Esophagus muscularis mucosa (tissue), 4 donors: ENCODE measurements at regions not wholly inside any gene's neighbourhood (a gene's known extent, or its start where the extent isn't known, plus 50 kb on each side); places are given as distances from the start of the nearest gene placed in this dataset.
"Not testable (repeated sequence)": the region's sequence is repeated elsewhere in the genome, so short reads cannot be mapped to it uniquely, and the experiment has no call there.

Experiments used
- DNase-seq: peaks from one replicate; pipeline ENCODE4 v3.0.0-alpha.2; 2017; ENCODE audit errors: extremely low spot score
- H3K27ac ChIP-seq, 4 donors: fragments of 200-600 bp; sonication (generic); replicated peaks in 1 of 4; 1 replicate in 3 of 4; 2 replicates in 1 of 4; pipeline ENCODE4 v1.5.1; 2016 to 2019; ENCODE audit warnings: mild to moderate bottlenecking in 1 of 4
- H3K27me3 ChIP-seq, 4 donors: fragments of 200-600 bp; sonication (generic); one replicate each; pipeline versions ENCODE4 v1.5.1 to v1.6.0; 2016 to 2019
- H3K36me3 ChIP-seq, 4 donors: fragments of 200-600 bp; sonication (generic); one replicate each; pipeline ENCODE4 v1.5.1; 2016 to 2019
- H3K4me1 ChIP-seq, 4 donors: fragments of 200-600 bp; sonication (generic); one replicate each; pipeline ENCODE4 v1.5.1; 2016 to 2019
- H3K4me3 ChIP-seq, 4 donors: fragments of 200-600 bp; sonication (generic); 1 replicate in 2 of 4; 2 replicates in 2 of 4; pipeline ENCODE4 v1.5.1; 2016 to 2019; ENCODE audit warnings: mild to moderate bottlenecking in 4 of 4, moderate library complexity in 1 of 4
- H3K9me3 ChIP-seq, 4 donors: fragments of 200-600 bp; sonication (generic); 1 replicate in 3 of 4; 2 replicates in 1 of 4; pipeline ENCODE4 v1.5.1; 2016 to 2019
- EP300 ChIP-seq: sonication (generic); formaldehyde crosslinking; IDR thresholded peaks from one replicate; pipeline ENCODE4 v1.6.1; 2017; ENCODE audit warnings: antibody characterized with exemption
- POLR2A ChIP-seq: fragments of 450-650 bp; IDR thresholded peaks from one replicate; pipeline ENCODE4 v1.6.1; 2017; ENCODE audit warnings: antibody characterized with exemption, moderate library complexity, mild to moderate bottlenecking, low read depth
- POLR2AphosphoS5 ChIP-seq, 2 donors: sonication (generic); formaldehyde crosslinking; IDR thresholded peaks; one replicate each; pipeline ENCODE4 v1.6.1; 2017; ENCODE audit warnings: antibody characterized with exemption in 2 of 2
- WGBS: methylation state at CpG from one replicate; pipeline ENCODE4 v1.1.5; 2018; 5-methylcytosine and 5-hydroxymethylcytosine counted together
- intact Hi-C: fragments of 100-400 bp; cut with DNase I; formaldehyde crosslinking; loops from one replicate; pipeline ENCODE4 v1.15.1; 2023
- TF ChIP-seq, protein P1 (sequence below), 3 experiments: fragments of 200-600 bp in 2 of 3; fragments of 450-650 bp in 1 of 3; sonication (generic) in 2 of 3; IDR thresholded peaks; one replicate each; pipeline ENCODE4 v1.5.1; 2017 to 2019; ENCODE audit warnings: antibody characterized with exemption in 3 of 3, mild to moderate bottlenecking in 2 of 3, moderate library complexity in 1 of 3

DNA sequence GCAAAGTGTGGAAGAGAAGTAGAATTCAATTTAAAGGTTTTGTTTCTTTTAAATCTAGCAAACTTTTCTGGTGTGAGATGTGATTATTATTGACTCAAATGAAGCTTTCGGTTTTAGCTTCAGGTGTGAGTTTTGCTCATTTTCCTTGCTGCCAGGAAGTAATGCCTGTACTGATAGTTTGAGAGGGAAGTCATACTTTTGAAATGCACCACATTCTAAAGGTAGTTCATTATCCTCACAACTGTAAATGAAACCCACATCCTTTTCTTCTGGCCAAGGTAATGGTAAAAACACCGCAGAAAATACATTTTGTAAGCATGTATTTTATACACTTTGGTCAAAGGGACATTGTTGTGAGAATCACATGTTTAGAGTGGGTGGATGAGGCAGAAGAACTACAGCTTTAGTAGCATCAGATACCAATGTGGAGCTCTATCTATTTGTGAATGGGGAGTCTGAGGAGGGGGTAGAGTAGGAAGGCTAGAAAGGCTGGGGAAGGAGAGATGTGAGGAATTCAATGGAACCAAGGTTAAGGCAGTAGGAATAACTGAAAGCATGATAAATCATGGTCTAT, 167.0 kb upstream of the CDKN2B start:
- TF ChIP-seq, protein P1, sequence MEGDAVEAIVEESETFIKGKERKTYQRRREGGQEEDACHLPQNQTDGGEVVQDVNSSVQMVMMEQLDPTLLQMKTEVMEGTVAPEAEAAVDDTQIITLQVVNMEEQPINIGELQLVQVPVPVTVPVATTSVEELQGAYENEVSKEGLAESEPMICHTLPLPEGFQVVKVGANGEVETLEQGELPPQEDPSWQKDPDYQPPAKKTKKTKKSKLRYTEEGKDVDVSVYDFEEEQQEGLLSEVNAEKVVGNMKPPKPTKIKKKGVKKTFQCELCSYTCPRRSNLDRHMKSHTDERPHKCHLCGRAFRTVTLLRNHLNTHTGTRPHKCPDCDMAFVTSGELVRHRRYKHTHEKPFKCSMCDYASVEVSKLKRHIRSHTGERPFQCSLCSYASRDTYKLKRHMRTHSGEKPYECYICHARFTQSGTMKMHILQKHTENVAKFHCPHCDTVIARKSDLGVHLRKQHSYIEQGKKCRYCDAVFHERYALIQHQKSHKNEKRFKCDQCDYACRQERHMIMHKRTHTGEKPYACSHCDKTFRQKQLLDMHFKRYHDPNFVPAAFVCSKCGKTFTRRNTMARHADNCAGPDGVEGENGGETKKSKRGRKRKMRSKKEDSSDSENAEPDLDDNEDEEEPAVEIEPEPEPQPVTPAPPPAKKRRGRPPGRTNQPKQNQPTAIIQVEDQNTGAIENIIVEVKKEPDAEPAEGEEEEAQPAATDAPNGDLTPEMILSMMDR (IDR thresholded peaks at IDR 0.05) = no peak
- TF ChIP-seq POLR2A (no peak), POLR2AphosphoS5 (IDR thresholded peaks at IDR 0.05) (no peak), EP300 (no peak)
- Histone ChIP-seq H3K4me1 (no peaks in the 10 kb centered on the region), H3K27me3 (no peaks in the 10 kb centered on the region), H3K9me3 (peaks cover 0 to 5% (median 0%) of the 10 kb centered on the region in 4 donors), H3K4me3 (no peak overlapping the region), H3K36me3 (no peaks in the 10 kb centered on the region), H3K27ac (no peak overlapping the region)
- intact Hi-C loops = no loop called here
- DNase-seq = no peak
- WGBS = 74% methylated on average over 2 of the region's 2 CpGs

DNA sequence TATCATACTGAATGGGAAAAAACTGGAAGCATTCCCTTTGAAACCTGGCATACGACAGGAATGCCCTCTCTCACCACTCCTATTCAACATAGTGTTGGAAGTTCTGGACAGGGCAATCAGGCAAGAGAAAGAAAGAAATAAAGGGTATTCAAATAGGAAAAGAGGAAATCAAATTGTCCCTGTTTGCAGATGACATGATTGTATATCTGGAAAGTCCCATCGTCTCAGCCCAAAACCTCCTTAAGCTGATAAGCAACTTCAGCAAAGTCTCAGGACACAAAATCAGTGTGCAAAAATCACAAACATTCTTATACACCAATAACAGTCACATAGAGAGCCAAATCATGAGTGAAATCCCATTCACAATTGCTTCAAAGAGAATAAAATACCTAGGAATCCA, 171.9 kb upstream of the CDKN2B start:
- intact Hi-C loops, H3K4me1 ChIP-seq, H3K4me3 ChIP-seq, H3K9me3 ChIP-seq, DNase-seq, H3K27me3 ChIP-seq, H3K27ac ChIP-seq, H3K36me3 ChIP-seq: not testable (repeated sequence)
- WGBS = 91% methylated on average over 2 of the region's 2 CpGs

DNA sequence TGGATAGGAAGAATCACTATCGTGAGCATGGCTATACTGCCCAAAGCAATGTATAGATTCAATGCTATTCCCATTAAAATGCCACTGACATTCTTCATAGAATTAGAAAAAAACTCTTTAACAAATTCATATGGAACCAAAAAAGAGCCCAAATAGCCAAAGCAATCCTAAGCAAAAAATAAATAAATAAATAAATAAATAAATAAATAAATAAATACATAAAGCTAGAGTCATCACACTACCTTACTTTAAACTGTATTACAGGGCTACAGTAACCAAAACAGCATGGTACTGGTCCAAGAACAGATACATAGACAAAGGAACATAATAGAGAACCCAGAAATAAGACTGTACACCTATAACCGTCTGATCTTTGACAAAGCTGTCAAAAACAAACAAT, 180.4 kb upstream of the CDKN2B start:
- 82% methylated on average over 2 of the region's 2 CpGs for WGBS
- no peak overlapping the region for H3K27ac ChIP-seq
- intact Hi-C loops = no loop called here

DNA sequence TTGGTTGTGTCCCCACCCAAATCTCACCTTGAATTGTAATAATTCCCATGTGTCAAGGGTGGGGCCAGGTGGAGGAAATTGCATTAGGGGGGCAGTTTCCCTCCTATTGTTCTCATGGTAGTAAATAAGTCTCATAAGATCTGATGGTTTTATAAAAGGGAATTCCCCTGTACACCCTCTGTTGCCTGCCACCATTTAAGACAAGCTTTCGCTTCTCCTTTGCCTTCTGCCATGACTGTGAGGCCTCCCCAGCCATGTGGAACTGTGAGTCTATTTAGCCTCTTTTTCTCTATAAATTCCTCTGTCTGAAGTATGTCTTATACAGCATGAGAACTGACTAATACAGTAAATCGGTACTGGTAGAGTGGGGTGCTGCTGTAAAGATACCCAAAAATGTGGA, 187.9 kb upstream of the CDKN2B start:
- intact Hi-C loops = not testable (repeated sequence)

More for the DNA sequence above, 180.4 kb upstream of the CDKN2B start:
- DNase-seq = no peak
- no peak for TF ChIP-seq POLR2AphosphoS5 (IDR thresholded peaks at IDR 0.05)
- TF ChIP-seq, protein P1 (IDR thresholded peaks at IDR 0.05) = no peak
- no peak for TF ChIP-seq EP300
- no peak for TF ChIP-seq POLR2A
- Histone ChIP-seq H3K4me3 (no peak overlapping the region), H3K36me3 (no peaks in the 10 kb centered on the region), H3K9me3 (no peaks in the 10 kb centered on the region), H3K27me3 (no peaks in the 10 kb centered on the region), H3K4me1 (no peaks in the 10 kb centered on the region)

DNA sequence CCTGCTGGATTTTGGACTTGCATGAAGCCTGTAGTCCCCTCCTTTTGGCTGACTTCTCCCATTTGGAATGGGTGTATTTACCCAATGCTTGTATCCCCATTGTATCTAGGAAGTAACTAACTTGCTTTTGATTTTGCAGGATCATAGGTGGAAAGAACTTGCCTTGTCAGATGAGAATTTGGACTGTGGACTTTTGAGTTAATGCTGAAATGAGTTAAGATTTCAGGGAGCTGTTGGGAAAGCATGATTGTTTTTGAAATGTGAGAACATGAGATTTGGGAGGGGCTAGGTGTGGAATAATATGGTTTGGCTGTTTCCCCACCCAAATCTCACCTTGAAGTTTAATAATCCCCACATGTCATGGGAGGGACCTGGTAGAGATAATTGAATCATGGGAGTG, 189.6 kb upstream of the CDKN2B start:
- H3K4me1 ChIP-seq = no peaks in the 10 kb centered on the region
- DNase-seq = no peak
- intact Hi-C loops = no loop called here
- no peaks in the 10 kb centered on the region for H3K36me3 ChIP-seq
- TF ChIP-seq, protein P1 (IDR thresholded peaks at IDR 0.05) = no peak
- TF ChIP-seq EP300 = no peak
- TF ChIP-seq POLR2AphosphoS5 (IDR thresholded peaks at IDR 0.05) = no peak
- no peak for TF ChIP-seq POLR2A
- H3K27me3 ChIP-seq = no peaks in the 10 kb centered on the region
- H3K4me3 ChIP-seq = no peak overlapping the region
- no peaks in the 10 kb centered on the region for H3K9me3 ChIP-seq
- no peak overlapping the region for H3K27ac ChIP-seq

More for the DNA sequence above, 187.9 kb upstream of the CDKN2B start:
- not testable (repeated sequence) for H3K4me1 ChIP-seq, H3K27ac ChIP-seq, H3K9me3 ChIP-seq, DNase-seq, H3K36me3 ChIP-seq, H3K27me3 ChIP-seq, H3K4me3 ChIP-seq
- 89% methylated on average over 2 of the region's 2 CpGs for WGBS

DNA sequence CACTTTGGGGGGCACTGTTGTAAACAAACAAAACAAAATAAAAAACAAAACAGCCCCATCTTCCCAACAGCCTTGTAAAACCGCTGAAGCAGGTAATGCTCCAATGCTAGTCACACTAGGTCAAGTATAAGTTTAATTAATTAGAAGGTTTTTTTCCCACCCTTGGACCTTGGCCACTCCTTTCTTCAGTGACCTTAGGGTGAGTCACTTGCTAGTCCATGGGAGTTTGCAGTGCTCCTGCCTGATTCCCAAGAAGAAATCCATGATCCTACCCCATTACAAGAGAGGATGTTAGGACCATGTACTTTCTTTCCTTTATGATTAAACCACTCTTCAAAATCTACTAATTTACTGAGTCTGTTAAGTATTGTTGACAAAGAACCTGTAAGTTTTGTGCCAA, 192.2 kb upstream of the CDKN2B start:
- H3K36me3 ChIP-seq = no peaks in the 10 kb centered on the region
- no peak for DNase-seq
- no peak overlapping the region for H3K4me3 ChIP-seq
- intact Hi-C loops = no loop called here
- no peak overlapping the region for H3K27ac ChIP-seq
- H3K27me3 ChIP-seq = no peaks in the 10 kb centered on the region
- no peaks in the 10 kb centered on the region for H3K9me3 ChIP-seq
- WGBS = 92% methylated on average over 1 of the region's 1 CpG
- no peaks in the 10 kb centered on the region for H3K4me1 ChIP-seq
- TF ChIP-seq POLR2A (no peak), POLR2AphosphoS5 (IDR thresholded peaks at IDR 0.05) (no peak), EP300 (no peak)
- TF ChIP-seq, protein P1 (IDR thresholded peaks at IDR 0.05) = no peak
